ENCODE measurements at regions not wholly inside any gene's neighbourhood (a gene's known extent, or its start where the extent isn't known, plus 50 kb on each side); places are given as distances from the start of the nearest gene placed in this dataset.
A peak's percentile ranks its signal among the peaks of the same experiment; 100 is the strongest.
"Not testable (repeated sequence)": the region's sequence is repeated elsewhere in the genome, so short reads cannot be mapped to it uniquely, and the experiment has no call there.

GRCh38 chr20:26181364-26181763, 484.7 kb upstream of the ZNF337 start:
- H3K23ac ChIP-seq (ENCODE audit: low read length in 2 of 2); H3K14ac ChIP-seq (ENCODE audit: low read length in 2 of 2); H4K91ac ChIP-seq (ENCODE audit: low read length); H2AFZ ChIP-seq (ENCODE audit: low read depth, low read length); H3K9ac ChIP-seq (ENCODE audit: low read length); H2BK5ac ChIP-seq (ENCODE audit: low read depth, low read length, poor library complexity, severe bottlenecking); H2BK15ac ChIP-seq (ENCODE audit: low read depth, poor library complexity, severe bottlenecking); H3K36me3 ChIP-seq (ENCODE audit: control insufficient read depth in 1 of 2, insufficient read depth in 2 of 2, low read depth in 1 of 2, low read length in 2 of 2); H3K4ac ChIP-seq (ENCODE audit: low read depth in 1 of 2, low read length in 2 of 2); H3K27me3 ChIP-seq (ENCODE audit: control insufficient read depth in 1 of 2, insufficient read depth in 1 of 2, low read length in 2 of 2); H3K18ac ChIP-seq (ENCODE audit: low read depth in 1 of 2, low read length in 2 of 2); H4K8ac ChIP-seq (ENCODE audit: low read length); H2BK12ac ChIP-seq (ENCODE audit: low read length in 2 of 2); H3K79me1 ChIP-seq (replicated peaks; ENCODE audit: low read length, poor library complexity, severe bottlenecking); H2AK5ac ChIP-seq (ENCODE audit: low read length, severe bottlenecking); H3K4me2 ChIP-seq (ENCODE audit: low read length, poor library complexity, severe bottlenecking); DNase-seq; H2BK120ac ChIP-seq (ENCODE audit: low read depth, low read length); H3K9me3 ChIP-seq (ENCODE audit: control insufficient read depth, low read length); H3K4me3 ChIP-seq (ENCODE audit: insufficient read depth in 1 of 2, low read depth in 1 of 2, low read length in 2 of 2); H3K27ac ChIP-seq (ENCODE audit: low read length, poor library complexity, severe bottlenecking); H3K4me1 ChIP-seq (ENCODE audit: control insufficient read depth, insufficient read depth, low read depth, low read length): not testable (repeated sequence)
- WGBS, result 82% methylated on average over 2 of the region's 2 CpGs

- H3K23ac ChIP-seq (ENCODE audit: low read length in 2 of 2); H2BK15ac ChIP-seq (ENCODE audit: low read depth, poor library complexity, severe bottlenecking); H2BK120ac ChIP-seq (ENCODE audit: low read depth, low read length); H2BK12ac ChIP-seq (ENCODE audit: low read length in 2 of 2); H3K14ac ChIP-seq (ENCODE audit: low read length in 2 of 2); H3K4me3 ChIP-seq (ENCODE audit: insufficient read depth in 1 of 2, low read depth in 1 of 2, low read length in 2 of 2); H4K91ac ChIP-seq (ENCODE audit: low read length); H3K27me3 ChIP-seq (ENCODE audit: control insufficient read depth in 1 of 2, insufficient read depth in 1 of 2, low read length in 2 of 2); H2AK5ac ChIP-seq (ENCODE audit: low read length, severe bottlenecking); H3K4me2 ChIP-seq (ENCODE audit: low read length, poor library complexity, severe bottlenecking); H3K18ac ChIP-seq (ENCODE audit: low read depth in 1 of 2, low read length in 2 of 2); H3K4ac ChIP-seq (ENCODE audit: low read depth in 1 of 2, low read length in 2 of 2); H4K8ac ChIP-seq (ENCODE audit: low read length); H2AFZ ChIP-seq (ENCODE audit: low read depth, low read length); DNase-seq; H3K9ac ChIP-seq (ENCODE audit: low read length); H3K4me1 ChIP-seq (ENCODE audit: control insufficient read depth, insufficient read depth, low read depth, low read length); H3K27ac ChIP-seq (ENCODE audit: low read length, poor library complexity, severe bottlenecking); H3K36me3 ChIP-seq (ENCODE audit: control insufficient read depth in 1 of 2, insufficient read depth in 2 of 2, low read depth in 1 of 2, low read length in 2 of 2); H2BK5ac ChIP-seq (ENCODE audit: low read depth, low read length, poor library complexity, severe bottlenecking); H3K9me3 ChIP-seq (ENCODE audit: control insufficient read depth, low read length); H3K79me1 ChIP-seq (replicated peaks; ENCODE audit: low read length, poor library complexity, severe bottlenecking): not testable (repeated sequence)
These were observed 475.2 kb upstream of the ZNF337 start for GRCh38 chr20:26171875-26172274.

- no peak overlapping the region for H2BK120ac ChIP-seq (ENCODE audit: low read depth, low read length)
- no peaks in the 10 kb centered on the region for H3K9me3 ChIP-seq (ENCODE audit: control insufficient read depth, low read length)
- no peak overlapping the region for H3K14ac ChIP-seq (ENCODE audit: low read length in 2 of 2)
- no peak overlapping the region for H2BK15ac ChIP-seq (ENCODE audit: low read depth, poor library complexity, severe bottlenecking)
- H3K18ac ChIP-seq (ENCODE audit: low read depth in 1 of 2, low read length in 2 of 2), result no peak overlapping the region
- no peak overlapping the region for H4K8ac ChIP-seq (ENCODE audit: low read length)
- no peaks in the 10 kb centered on the region for H3K27me3 ChIP-seq (ENCODE audit: control insufficient read depth in 1 of 2, insufficient read depth in 1 of 2, low read length in 2 of 2)
- H3K4ac ChIP-seq (ENCODE audit: low read depth in 1 of 2, low read length in 2 of 2), result no peak overlapping the region
- no peak overlapping the region for H3K4me2 ChIP-seq (ENCODE audit: low read length, poor library complexity, severe bottlenecking)
- peak; percentile 56 for DNase-seq
- H3K27ac ChIP-seq (ENCODE audit: low read length, poor library complexity, severe bottlenecking), result no peak overlapping the region
- no peak overlapping the region for H2AK5ac ChIP-seq (ENCODE audit: low read length, severe bottlenecking)
- no peak overlapping the region for H3K4me3 ChIP-seq (ENCODE audit: insufficient read depth in 1 of 2, low read depth in 1 of 2, low read length in 2 of 2)
- H3K4me1 ChIP-seq (ENCODE audit: control insufficient read depth, insufficient read depth, low read depth, low read length), result peaks cover 2% of the 10 kb centered on the region
- no peaks in the 10 kb centered on the region for H3K79me1 ChIP-seq (replicated peaks; ENCODE audit: low read length, poor library complexity, severe bottlenecking)
- no peak overlapping the region for H2BK12ac ChIP-seq (ENCODE audit: low read length in 2 of 2)
- no peaks in the 10 kb centered on the region for H3K36me3 ChIP-seq (ENCODE audit: control insufficient read depth in 1 of 2, insufficient read depth in 2 of 2, low read depth in 1 of 2, low read length in 2 of 2)
- no peak overlapping the region for H3K9ac ChIP-seq (ENCODE audit: low read length)
- H2AFZ ChIP-seq (ENCODE audit: low read depth, low read length), result no peak overlapping the region
- no peak overlapping the region for H2BK5ac ChIP-seq (ENCODE audit: low read depth, low read length, poor library complexity, severe bottlenecking)
- H4K91ac ChIP-seq (ENCODE audit: low read length), result no peak overlapping the region
- no peak overlapping the region for H3K23ac ChIP-seq (ENCODE audit: low read length in 2 of 2)
- WGBS, result 6% methylated on average over 2 of the region's 2 CpGs
These were observed 472.9 kb upstream of the ZNF337 start for GRCh38 chr20:26169506-26169905.

GRCh38 chr20:26167499-26167898, 470.8 kb upstream of the ZNF337 start:
- no peaks in the 10 kb centered on the region for H3K27me3 ChIP-seq (ENCODE audit: control insufficient read depth in 1 of 2, insufficient read depth in 1 of 2, low read length in 2 of 2)
- H3K36me3 ChIP-seq (ENCODE audit: control insufficient read depth in 1 of 2, insufficient read depth in 2 of 2, low read depth in 1 of 2, low read length in 2 of 2), result no peaks in the 10 kb centered on the region
- no peak overlapping the region for H2AFZ ChIP-seq (ENCODE audit: low read depth, low read length)
- no peak overlapping the region for H3K4me2 ChIP-seq (ENCODE audit: low read length, poor library complexity, severe bottlenecking)
- no peak overlapping the region for H2BK12ac ChIP-seq (ENCODE audit: low read length in 2 of 2)
- H4K91ac ChIP-seq (ENCODE audit: low read length), result no peak overlapping the region
- H3K18ac ChIP-seq (ENCODE audit: low read depth in 1 of 2, low read length in 2 of 2), result peak overlapping the region in 1 of 2 experiments; percentile 2
- WGBS, result 25% methylated on average over 2 of the region's 2 CpGs
- H3K14ac ChIP-seq (ENCODE audit: low read length in 2 of 2), result no peak overlapping the region
- H4K8ac ChIP-seq (ENCODE audit: low read length), result no peak overlapping the region
- H2BK15ac ChIP-seq (ENCODE audit: low read depth, poor library complexity, severe bottlenecking), result no peak overlapping the region
- no peak overlapping the region for H2BK5ac ChIP-seq (ENCODE audit: low read depth, low read length, poor library complexity, severe bottlenecking)
- H2BK120ac ChIP-seq (ENCODE audit: low read depth, low read length), result no peak overlapping the region
- no peaks in the 10 kb centered on the region for H3K9me3 ChIP-seq (ENCODE audit: control insufficient read depth, low read length)
- H3K79me1 ChIP-seq (replicated peaks; ENCODE audit: low read length, poor library complexity, severe bottlenecking), result no peaks in the 10 kb centered on the region
- no peak overlapping the region for H3K4me3 ChIP-seq (ENCODE audit: insufficient read depth in 1 of 2, low read depth in 1 of 2, low read length in 2 of 2)
- peak overlapping the region; percentile 79 for H3K27ac ChIP-seq (ENCODE audit: low read length, poor library complexity, severe bottlenecking)
- H3K23ac ChIP-seq (ENCODE audit: low read length in 2 of 2), result no peak overlapping the region
- H3K9ac ChIP-seq (ENCODE audit: low read length), result peak overlapping the region; percentile 36
- no peak overlapping the region for H2AK5ac ChIP-seq (ENCODE audit: low read length, severe bottlenecking)
- H3K4me1 ChIP-seq (ENCODE audit: control insufficient read depth, insufficient read depth, low read depth, low read length), result peaks cover 8% of the 10 kb centered on the region
- DNase-seq, result peak; percentile 38
- no peak overlapping the region for H3K4ac ChIP-seq (ENCODE audit: low read depth in 1 of 2, low read length in 2 of 2)
